Kidney epithelial cell (primary cell): ENCODE measurements at regions not wholly inside any gene's neighbourhood (a gene's known extent, or its start where the extent isn't known, plus 50 kb on each side); places are given as distances from the start of the nearest gene placed in this dataset.

Source experiments
- DNase-seq: peaks from one replicate; pipeline ENCODE4 v3.0.0-alpha.2; 2010; ENCODE audit warnings: low read depth
- H3K27me3 ChIP-seq: 2 replicates; pipeline ENCODE4 v1.6.0; 2011; ENCODE audit warnings: low read length; ENCODE audit not compliant: control insufficient read depth, insufficient read depth
- H3K36me3 ChIP-seq: 2 replicates; pipeline ENCODE4 v1.5.1; 2011; ENCODE audit warnings: low read length; ENCODE audit not compliant: control insufficient read depth, insufficient read depth
- H3K4me3 ChIP-seq: 2 replicates; pipeline ENCODE4 v1.5.1; 2011; ENCODE audit warnings: low read depth, mild to moderate bottlenecking, control low read depth, low read length
- CTCF ChIP-seq: IDR thresholded peaks from 2 replicates; pipeline ENCODE4 v1.5.1; 2011; ENCODE audit warnings: mild to moderate bottlenecking, moderate library complexity, low read length, control low read depth, inconsistent platforms; ENCODE audit not compliant: insufficient read depth, poor library complexity, severe bottlenecking

GRCh38 chr3:193008654-193009053 lies 91.0 kb upstream of the MB21D2 start:
- no peak for TF ChIP-seq CTCF
- H3K27me3 ChIP-seq = no peaks in the 10 kb centered on the region
- no peak for DNase-seq
- no peaks in the 10 kb centered on the region for H3K36me3 ChIP-seq
- no peak overlapping the region for H3K4me3 ChIP-seq

- no peak overlapping the region for H3K4me3 ChIP-seq
- no peaks in the 10 kb centered on the region for H3K36me3 ChIP-seq
- H3K27me3 ChIP-seq = no peaks in the 10 kb centered on the region
- TF ChIP-seq CTCF = no peak
- no peak for DNase-seq
Measured at GRCh38 chr3:193010191-193010590, 92.5 kb upstream of the MB21D2 start.

GRCh38 chr3:193011958-193012357 lies 94.3 kb upstream of the MB21D2 start:
- Histone ChIP-seq H3K4me3 (no peak overlapping the region), H3K27me3 (no peaks in the 10 kb centered on the region), H3K36me3 (no peaks in the 10 kb centered on the region)
- TF ChIP-seq CTCF = no peak
- DNase-seq = no peak

GRCh38 chr3:193014902-193015301 lies 97.2 kb upstream of the MB21D2 start:
- Histone ChIP-seq H3K36me3 (no peaks in the 10 kb centered on the region), H3K4me3 (no peak overlapping the region), H3K27me3 (no peaks in the 10 kb centered on the region)
- DNase-seq = no peak
- no peak for TF ChIP-seq CTCF

GRCh38 chr3:193016437-193016901 lies 98.8 kb upstream of the MB21D2 start:
- Histone ChIP-seq H3K36me3 (no peaks in the 10 kb centered on the region), H3K27me3 (no peaks in the 10 kb centered on the region), H3K4me3 (no peak overlapping the region)
- no peak for DNase-seq
- TF ChIP-seq CTCF = no peak

GRCh38 chr3:193021506-193022010 lies 103.9 kb upstream of the MB21D2 start:
- DNase-seq = no peak

More at GRCh38 chr3:193021506-193022010, 103.9 kb upstream of the MB21D2 start:
- Histone ChIP-seq H3K4me3 (no peak overlapping the region), H3K27me3 (no peaks in the 10 kb centered on the region), H3K36me3 (no peaks in the 10 kb centered on the region)
- TF ChIP-seq CTCF = no peak
